HG03066 (cell line): ENCODE measurements at regions not wholly inside any gene's neighbourhood (a gene's known extent, or its start where the extent isn't known, plus 50 kb on each side); places are given as distances from the start of the nearest gene placed in this dataset.
"Not testable (repeated sequence)": the region's sequence is repeated elsewhere in the genome, so short reads cannot be mapped to it uniquely, and the experiment has no call there.

Experiments
- ATAC-seq: cut with Tn5 transposase; IDR thresholded peaks from one replicate; pipeline ENCODE4 v1.9.1; 2021; ENCODE audit warnings: low read depth; ENCODE audit not compliant: unreplicated experiment

GRCh38 chr6:1230689-1231605, 81.0 kb upstream of the FOXQ1 start:
- ATAC-seq: no peak

GRCh38 chr6:1230281-1230680, 81.6 kb upstream of the FOXQ1 start:
- ATAC-seq: no peak

- ATAC-seq: no peak
These were observed 82.1 kb upstream of the FOXQ1 start for GRCh38 chr6:1229808-1230207.

GRCh38 chr6:1229301-1229700, 82.6 kb upstream of the FOXQ1 start:
- ATAC-seq: no peak

- no peak for ATAC-seq
These were observed 83.1 kb upstream of the FOXQ1 start for GRCh38 chr6:1228754-1229191.

- no peak for ATAC-seq
These were observed 83.8 kb upstream of the FOXQ1 start for GRCh38 chr6:1227935-1228753.

- no peak for ATAC-seq
These were observed 84.3 kb upstream of the FOXQ1 start for GRCh38 chr6:1227600-1227934.

- ATAC-seq: no peak
These were observed 85.4 kb upstream of the FOXQ1 start for GRCh38 chr6:1226277-1227099.

GRCh38 chr6:1224514-1224913, 87.4 kb upstream of the FOXQ1 start:
- no peak for ATAC-seq

GRCh38 chr6:1222728-1223595, 88.9 kb upstream of the FOXQ1 start:
- no peak for ATAC-seq

- ATAC-seq: no peak
These were observed 94.5 kb upstream of the FOXQ1 start for GRCh38 chr6:1217396-1217795.

GRCh38 chr6:1216488-1216974, 95.4 kb upstream of the FOXQ1 start:
- ATAC-seq: no peak

GRCh38 chr6:1215884-1216487, 95.9 kb upstream of the FOXQ1 start:
- no peak for ATAC-seq

- ATAC-seq: no peak
These were observed 96.9 kb upstream of the FOXQ1 start for GRCh38 chr6:1215023-1215422.

- ATAC-seq: no peak
These were observed 99.0 kb upstream of the FOXQ1 start for GRCh38 chr6:1212919-1213318.

- ATAC-seq: not testable (repeated sequence)
These were observed 99.8 kb upstream of the FOXQ1 start for GRCh38 chr6:1212138-1212537.

GRCh38 chr6:1210631-1211030, 101.3 kb upstream of the FOXQ1 start:
- ATAC-seq: not testable (repeated sequence)

- ATAC-seq: no peak
These were observed 103.0 kb upstream of the FOXQ1 start for GRCh38 chr6:1208876-1209275.

- no peak for ATAC-seq
These were observed 108.4 kb upstream of the FOXQ1 start for GRCh38 chr6:1203546-1203945.
